Small intestine (tissue), 7 donors: ENCODE measurements at regions not wholly inside any gene's neighbourhood (a gene's known extent, or its start where the extent isn't known, plus 50 kb on each side); places are given as distances from the start of the nearest gene placed in this dataset.
"Not testable (repeated sequence)": the region's sequence is repeated elsewhere in the genome, so short reads cannot be mapped to it uniquely, and the experiment has no call there.

Source experiments
- DNase-seq, 2 donors: peaks; one replicate each; pipeline versions ENCODE4 v3.0.0 to v3.0.0-alpha.2; 2013
- FAIRE-seq: peaks from 2 replicates; lab custom pipeline; 2012; peaks lifted over from hg19 to GRCh38; lab: Jason Lieb, UNC
- H3K27ac ChIP-seq, 3 donors: one replicate each; pipeline ENCODE4 v1.5.1; 2013; ENCODE audit warnings: low read length in 2 of 3, mild to moderate bottlenecking in 2 of 3, control low read depth in 1 of 3, inconsistent platforms in 1 of 3, low read depth in 1 of 3, moderate library complexity in 1 of 3
- H3K27me3 ChIP-seq, 3 donors: one replicate each; pipeline ENCODE4 v1.6.1; 2013; ENCODE audit warnings: low read length in 3 of 3, inconsistent platforms in 1 of 3; ENCODE audit not compliant: control insufficient read depth in 3 of 3, insufficient read depth in 3 of 3
- H3K36me3 ChIP-seq, 3 donors: one replicate each; pipeline ENCODE4 v1.6.1; 2013; ENCODE audit warnings: low read length in 3 of 3, inconsistent platforms in 1 of 3, low read depth in 1 of 3, mild to moderate bottlenecking in 1 of 3, moderate library complexity in 1 of 3; ENCODE audit not compliant: control insufficient read depth in 3 of 3, insufficient read depth in 2 of 3
- H3K4me1 ChIP-seq, 3 donors: one replicate each; pipeline ENCODE4 v1.6.1; 2013; ENCODE audit warnings: low read length in 2 of 3, inconsistent platforms in 1 of 3, low read depth in 1 of 3, mild to moderate bottlenecking in 1 of 3, moderate library complexity in 1 of 3; ENCODE audit not compliant: control insufficient read depth in 3 of 3, insufficient read depth in 2 of 3
- H3K4me3 ChIP-seq, 3 donors: one replicate each; pipeline ENCODE4 v1.5.1; 2013; ENCODE audit warnings: low read length in 3 of 3, control low read depth in 1 of 3, inconsistent platforms in 1 of 3, low read depth in 1 of 3, mild to moderate bottlenecking in 1 of 3, moderate library complexity in 1 of 3
- H3K9me3 ChIP-seq, 2 donors: one replicate each; pipeline ENCODE4 v1.6.1; 2013; ENCODE audit warnings: low read depth in 1 of 2, low read length in 1 of 2; ENCODE audit not compliant: control insufficient read depth in 2 of 2, insufficient read depth in 1 of 2
- WGBS, 3 donors: extraction: QIAGEN DNeasy Blood & Tissue Kit; methylation state at CpG; one replicate each; pipeline ENCODE4 v1.1.7; 2013; 5-methylcytosine and 5-hydroxymethylcytosine counted together
- donor health status: healthy with polysubstance abuse.
- donor health status: control.
- donor health status: control.
- donor health status: Bipolar disorder and iron deficiency.
- donor health status: healthy.

DNA sequence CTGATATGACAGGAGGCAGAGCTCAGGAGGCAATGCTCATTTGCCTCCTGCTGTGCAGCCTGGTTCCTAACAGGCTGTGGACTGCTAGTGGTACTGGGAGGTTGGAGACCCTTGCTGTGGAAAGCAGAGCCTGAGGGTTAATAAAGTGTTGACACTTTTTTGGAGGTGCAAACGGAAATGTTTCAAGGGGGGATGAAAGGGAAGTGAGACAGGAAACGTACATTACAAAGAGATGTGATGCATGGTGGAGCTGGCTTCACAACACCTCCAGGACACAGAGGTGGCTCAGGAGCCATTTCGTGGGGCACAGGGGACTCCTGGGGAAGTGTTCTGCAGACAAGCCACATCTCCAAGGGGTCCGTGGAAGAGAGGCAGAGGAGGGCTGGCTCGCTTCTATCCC is 137.6 kb upstream of the SVIL start:
- H3K4me3 ChIP-seq: no peak overlapping the region
- peaks cover 0 to 2% (median 0%) of the 10 kb centered on the region in 3 donors for H3K27me3 ChIP-seq
- no peaks in the 10 kb centered on the region for H3K36me3 ChIP-seq
- H3K4me1 ChIP-seq: no peaks in the 10 kb centered on the region
- WGBS, 3 donors: 72 to 80% (median 73%) methylated on average over 5 of the region's 5 CpGs
- H3K27ac ChIP-seq: no peak overlapping the region
- no peaks in the 10 kb centered on the region for H3K9me3 ChIP-seq
- DNase-seq (no peak), FAIRE-seq (no peak)

DNA sequence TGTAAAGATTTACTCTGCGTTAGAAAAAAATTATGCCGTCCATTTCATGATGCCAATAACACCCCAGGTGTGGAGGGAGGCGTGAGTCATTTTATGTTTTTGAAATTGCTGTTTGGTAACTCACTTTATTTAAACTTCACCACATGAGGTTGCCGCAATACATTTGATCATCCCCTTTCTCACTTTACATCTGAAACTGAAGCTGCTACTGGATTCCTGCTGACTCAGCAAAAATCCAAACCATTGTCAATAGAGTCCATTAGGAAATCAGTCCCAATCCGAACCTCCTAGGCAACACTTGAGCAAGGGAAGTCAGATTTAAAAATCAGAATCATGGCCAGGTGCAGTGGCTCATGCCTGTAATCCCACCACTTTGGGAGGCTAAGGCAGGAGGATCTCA is 136.6 kb upstream of the SVIL start:
- FAIRE-seq: no peak
- 84 to 92% (median 89%) methylated on average over 5 of the region's 5 CpGs for WGBS, 3 donors

DNA sequence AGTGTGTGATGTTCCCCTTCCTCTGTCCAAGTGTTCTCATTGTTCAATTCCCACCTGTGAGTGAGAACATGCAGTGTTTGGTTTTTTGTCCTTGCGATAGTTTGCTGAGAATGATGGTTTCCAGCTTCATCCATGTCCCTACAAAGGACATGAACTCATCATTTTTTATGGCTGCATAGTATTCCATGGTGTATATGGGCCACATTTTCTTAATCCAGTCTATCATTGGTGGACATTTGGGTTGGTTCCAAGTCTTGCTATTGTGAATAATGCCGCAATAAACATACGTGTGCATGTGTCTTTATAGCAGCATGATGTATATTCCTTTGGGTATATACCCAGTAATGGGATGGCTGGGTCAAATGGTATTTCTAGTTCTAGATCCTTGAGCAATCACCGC is 134.5 kb upstream of the SVIL start:
- H3K36me3 ChIP-seq, H3K4me3 ChIP-seq, H3K9me3 ChIP-seq, DNase-seq, H3K27me3 ChIP-seq, FAIRE-seq, H3K27ac ChIP-seq, H3K4me1 ChIP-seq: not testable (repeated sequence)
- WGBS, 3 donors: 90 to 96% (median 93%) methylated on average over 3 of the region's 4 CpGs

More for the DNA sequence above, 136.6 kb upstream of the SVIL start:
- no peaks in the 10 kb centered on the region for H3K9me3 ChIP-seq
- peaks cover 0 to 2% (median 0%) of the 10 kb centered on the region in 3 donors for H3K27me3 ChIP-seq
- no peaks in the 10 kb centered on the region for H3K4me1 ChIP-seq
- H3K4me3 ChIP-seq: no peak overlapping the region
- no peak for DNase-seq
- no peak overlapping the region for H3K27ac ChIP-seq
- no peaks in the 10 kb centered on the region for H3K36me3 ChIP-seq

DNA sequence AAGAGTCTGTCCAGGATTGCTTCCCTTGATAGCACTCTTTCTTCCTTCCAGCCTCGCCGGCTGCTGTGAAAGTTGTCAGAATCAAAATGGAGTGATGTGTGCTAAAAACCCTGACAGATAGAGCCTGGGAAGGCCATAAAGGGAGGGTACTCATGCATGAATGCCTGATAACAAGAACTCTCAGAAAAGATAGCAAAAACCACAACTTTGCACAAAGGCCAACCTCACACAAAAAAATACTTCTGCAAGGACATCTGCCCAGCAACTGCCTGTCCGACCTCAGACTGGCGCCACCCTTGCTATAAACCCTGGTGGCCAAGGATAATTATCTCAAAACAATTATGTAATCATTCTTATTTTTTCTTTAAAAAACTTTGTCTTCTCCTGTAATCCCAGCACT is 133.2 kb upstream of the SVIL start:
- H3K4me3 ChIP-seq: no peak overlapping the region
- no peak for FAIRE-seq
- no peaks in the 10 kb centered on the region for H3K9me3 ChIP-seq
- no peaks in the 10 kb centered on the region for H3K36me3 ChIP-seq
- WGBS, 3 donors: 73 to 83% (median 75%) methylated on average over 4 of the region's 4 CpGs
- H3K4me1 ChIP-seq: no peaks in the 10 kb centered on the region
- DNase-seq: no peak
- H3K27ac ChIP-seq: no peak overlapping the region
- H3K27me3 ChIP-seq: no peaks in the 10 kb centered on the region

DNA sequence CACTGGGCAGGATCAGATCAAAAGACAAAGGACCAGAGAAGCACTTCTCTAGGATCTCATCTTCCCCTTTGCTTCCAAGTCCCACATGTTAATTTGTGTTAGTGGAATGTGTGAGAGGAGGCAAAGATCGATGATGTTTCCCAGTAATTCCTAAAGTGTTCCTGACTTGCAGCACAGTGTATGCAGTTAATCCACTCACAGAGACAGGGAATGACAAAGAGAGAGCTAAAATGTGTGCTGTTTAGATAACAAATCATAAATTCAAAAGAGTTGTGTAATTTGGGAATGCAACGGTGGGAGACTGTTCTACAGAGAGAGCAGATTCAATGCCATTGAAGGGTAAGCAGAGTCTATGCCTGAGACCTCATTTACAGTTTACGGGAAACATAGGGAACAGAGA is 132.0 kb upstream of the SVIL start:
- no peaks in the 10 kb centered on the region for H3K4me1 ChIP-seq
- H3K27ac ChIP-seq: no peak overlapping the region
- WGBS, 3 donors: 65 to 77% (median 70%) methylated on average over 3 of the region's 3 CpGs
- FAIRE-seq: no peak
- no peaks in the 10 kb centered on the region for H3K9me3 ChIP-seq
- no peak for DNase-seq
- H3K4me3 ChIP-seq: no peak overlapping the region
- no peaks in the 10 kb centered on the region for H3K36me3 ChIP-seq
- H3K27me3 ChIP-seq: no peaks in the 10 kb centered on the region

DNA sequence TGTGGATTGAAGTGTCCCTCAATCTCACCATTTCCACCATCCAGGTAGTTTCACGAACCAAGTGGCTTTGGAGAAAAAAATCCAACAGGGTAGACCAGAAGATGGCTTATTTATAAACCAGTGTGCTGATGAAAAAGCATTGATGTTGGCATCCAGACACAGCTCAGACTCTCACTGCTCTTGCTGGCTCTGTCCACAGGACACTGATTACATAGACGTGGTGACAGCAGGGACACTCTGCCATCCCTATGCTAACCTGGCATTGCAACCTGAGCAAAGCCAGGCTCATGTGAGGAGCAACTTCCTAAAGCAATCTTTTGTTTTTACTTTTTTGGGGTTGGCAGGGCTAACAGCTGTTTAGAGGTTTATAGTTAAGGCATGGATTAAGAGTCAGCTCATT is 130.6 kb upstream of the SVIL start:
- no peak overlapping the region for H3K4me3 ChIP-seq
- no peaks in the 10 kb centered on the region for H3K9me3 ChIP-seq
- H3K36me3 ChIP-seq: no peaks in the 10 kb centered on the region
- FAIRE-seq (no peak), DNase-seq (no peak)
- H3K4me1 ChIP-seq: no peaks in the 10 kb centered on the region
- no peaks in the 10 kb centered on the region for H3K27me3 ChIP-seq
- 74 to 86% (median 75%) methylated on average over 2 of the region's 2 CpGs for WGBS, 3 donors
- H3K27ac ChIP-seq: no peak overlapping the region

DNA sequence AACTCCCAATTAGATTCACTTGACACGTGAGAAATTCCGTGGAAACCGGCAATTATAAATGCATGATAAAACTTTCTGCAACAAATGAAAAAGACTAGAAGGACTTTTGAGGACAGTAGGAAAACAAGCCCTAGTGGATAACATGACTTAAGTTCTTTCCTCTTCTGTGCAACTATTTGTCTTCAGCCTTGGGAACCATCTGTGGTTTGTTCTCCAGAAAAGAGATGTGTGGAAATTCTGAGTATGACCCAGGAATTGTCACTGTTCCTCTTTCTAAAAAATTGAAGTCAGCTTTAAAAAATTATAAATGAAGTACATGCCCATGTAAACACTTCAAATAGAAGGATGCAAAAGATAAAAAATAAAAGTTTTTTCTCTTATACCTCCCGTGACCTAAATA is 128.6 kb upstream of the SVIL start:
- no peak for FAIRE-seq
- no peak overlapping the region for H3K4me3 ChIP-seq
- H3K9me3 ChIP-seq: no peaks in the 10 kb centered on the region
- no peaks in the 10 kb centered on the region for H3K36me3 ChIP-seq
- WGBS, 3 donors: 93 to 94% (median 94%) methylated on average over 4 of the region's 4 CpGs
- H3K4me1 ChIP-seq: no peaks in the 10 kb centered on the region
- no peaks in the 10 kb centered on the region for H3K27me3 ChIP-seq
- no peak overlapping the region for H3K27ac ChIP-seq
- no peak for DNase-seq

DNA sequence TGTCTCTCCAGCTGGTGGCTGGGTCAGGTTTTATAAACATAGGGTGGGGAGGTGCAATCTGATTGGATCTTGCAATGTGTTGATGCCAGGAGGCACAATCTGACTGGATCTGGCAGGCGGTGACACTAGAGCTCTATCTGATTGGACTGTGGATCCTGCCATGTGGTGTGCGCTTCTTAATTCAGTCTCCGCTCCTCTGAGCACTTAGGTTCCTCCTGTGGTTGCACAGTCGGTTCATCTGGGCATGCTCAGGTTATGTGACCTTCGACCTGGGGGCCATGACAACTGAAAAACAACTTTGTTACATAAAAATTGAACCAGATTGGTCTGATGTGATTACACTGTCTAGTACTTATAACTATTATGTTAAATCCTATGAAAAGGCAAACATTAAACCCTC is 127.1 kb upstream of the SVIL start:
- no peaks in the 10 kb centered on the region for H3K9me3 ChIP-seq

DNA sequence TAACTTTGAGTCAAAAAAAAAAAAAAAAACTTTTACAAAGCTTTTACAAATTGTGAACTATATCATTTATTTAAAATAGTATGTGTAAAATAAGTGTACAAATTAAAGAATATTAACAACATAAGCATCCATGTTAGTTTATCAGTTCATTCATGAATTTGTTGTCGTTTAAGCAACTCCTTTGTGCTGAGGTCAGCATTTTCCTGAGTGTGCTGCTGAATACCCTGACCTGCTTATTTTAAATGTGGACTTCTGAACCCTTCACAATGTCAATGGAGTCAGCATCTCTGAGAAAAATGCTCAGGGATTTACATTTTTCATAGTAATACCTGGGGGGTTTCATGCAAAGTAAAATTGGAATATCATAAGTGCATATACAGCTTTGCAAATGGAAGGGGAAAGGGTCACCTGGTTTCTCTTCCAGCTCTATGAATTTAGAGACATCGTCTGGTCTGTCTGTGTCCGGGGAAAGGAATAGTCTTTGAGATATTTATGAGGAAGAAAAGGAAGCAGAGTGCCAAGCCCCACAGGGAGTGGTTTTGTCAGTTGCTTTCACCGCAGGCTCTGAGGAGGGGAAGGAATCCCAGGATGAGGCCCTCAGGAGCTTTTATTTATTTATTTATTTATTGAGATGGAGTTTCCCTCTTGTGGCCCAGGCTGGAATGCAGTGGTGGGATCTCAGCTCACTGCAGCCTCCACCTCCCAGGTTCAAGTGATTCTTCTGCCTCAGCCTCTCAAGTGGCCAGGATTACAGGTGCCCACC is 125.5 kb upstream of the SVIL start:
- H3K27ac ChIP-seq: no peak overlapping the region
- no peak overlapping the region for H3K4me3 ChIP-seq
- H3K36me3 ChIP-seq: no peaks in the 10 kb centered on the region
- no peak for DNase-seq
- WGBS, 3 donors: 80 to 86% (median 82%) methylated on average over 4 of the region's 4 CpGs
- peaks cover 0 to 3% (median 0%) of the 10 kb centered on the region in 3 donors for H3K4me1 ChIP-seq
- no peak for FAIRE-seq
- H3K27me3 ChIP-seq: no peaks in the 10 kb centered on the region
- no peaks in the 10 kb centered on the region for H3K9me3 ChIP-seq

More for the DNA sequence above, 127.1 kb upstream of the SVIL start:
- Histone ChIP-seq H3K4me3 (no peak overlapping the region), H3K27ac (no peak overlapping the region), H3K27me3 (no peaks in the 10 kb centered on the region), H3K36me3 (no peaks in the 10 kb centered on the region), H3K4me1 (peaks cover 0 to 3% (median 0%) of the 10 kb centered on the region in 3 donors)
- FAIRE-seq: no peak
- 77 to 80% (median 78%) methylated on average over 5 of the region's 5 CpGs for WGBS, 3 donors
- DNase-seq: no peak
